A673 (cell line): ENCODE measurements at regions not wholly inside any gene's neighbourhood (a gene's known extent, or its start where the extent isn't known, plus 50 kb on each side); places are given as distances from the start of the nearest gene placed in this dataset.

Experiments used
- BruUV-seq: library from RNA; stranded (reverse); fragments of 400-500 nt; replicated peaks from 2 replicates; lab custom pipeline; 2021; lab: Mats Ljungman, UMichigan
- CTCF ChIA-PET: fragments of 300-600 bp; sonication (Branson Sonifier 250); formaldehyde crosslinking; loops from one replicate; lab custom pipeline; 2022; ENCODE audit warnings: antibody characterized with exemption; lab: Charles Lee
- POLR2A ChIA-PET: fragments of 300-600 bp; sonication (Branson Sonifier 250); formaldehyde crosslinking; loops from one replicate; lab custom pipeline; 2022; ENCODE audit warnings: antibody characterized with exemption; ENCODE audit not compliant: low non-redundant PET; lab: Charles Lee
- DNase-seq: peaks from one replicate; pipeline ENCODE4 v3.0.0-alpha.2; 2015; ENCODE audit warnings: low spot score
- H3K27ac ChIP-seq: fragments of 200-600 bp; sonication (generic); 2 replicates; pipeline ENCODE4 v1.5.1; 2016; ENCODE audit warnings: mixed run types, low read depth, mild to moderate bottlenecking, mixed read lengths, antibody characterized with exemption, low read length; ENCODE audit not compliant: poor library complexity, severe bottlenecking
- H3K27me3 ChIP-seq: fragments of 200-600 bp; sonication (generic); replicated peaks from 2 replicates; pipeline ENCODE4 v1.6.1; 2017; ENCODE audit warnings: mixed run types, low read depth, mild to moderate bottlenecking, mixed read lengths, antibody characterized with exemption, low read length; ENCODE audit not compliant: insufficient read depth, poor library complexity
- H3K36me3 ChIP-seq: fragments of 200-600 bp; sonication (generic); 2 replicates; pipeline ENCODE4 v1.6.1; 2016; ENCODE audit warnings: mixed run types, mild to moderate bottlenecking, mixed read lengths, antibody characterized with exemption, low read length; ENCODE audit not compliant: insufficient read depth, poor library complexity, severe bottlenecking
- H3K4me1 ChIP-seq: fragments of 200-600 bp; sonication (generic); 2 replicates; pipeline ENCODE4 v1.6.1; 2017; ENCODE audit warnings: mixed run types, mild to moderate bottlenecking, mixed read lengths, antibody characterized with exemption, low read length; ENCODE audit not compliant: insufficient read depth, poor library complexity, severe bottlenecking
- H3K4me3 ChIP-seq: fragments of 200-600 bp; sonication (generic); 2 replicates; pipeline ENCODE4 v1.5.1; 2016; ENCODE audit warnings: low read depth, mixed run types, mild to moderate bottlenecking, mixed read lengths, low read length; ENCODE audit not compliant: poor library complexity, severe bottlenecking
- H3K9me3 ChIP-seq: fragments of 200-600 bp; sonication (generic); 2 replicates; pipeline ENCODE4 v1.6.1; 2016; ENCODE audit warnings: mixed run types, low read depth, mild to moderate bottlenecking, mixed read lengths, antibody characterized with exemption, low read length; ENCODE audit not compliant: poor library complexity, severe bottlenecking
- CTCF ChIP-seq: fragments of 300-800, 200-600 bp; sonication (generic); conservative IDR thresholded peaks from 2 replicates; pipeline ENCODE4 v1.5.1; 2017; ENCODE audit warnings: low read depth, mild to moderate bottlenecking, antibody characterized with exemption, low read length, moderate library complexity, mixed read lengths
- EZH2 ChIP-seq: fragments of 200-600 bp; sonication (generic); IDR thresholded peaks from 2 replicates; pipeline ENCODE4 v1.6.1; 2017; ENCODE audit warnings: borderline replicate concordance, low read depth, mild to moderate bottlenecking, mixed read lengths, antibody characterized with exemption, low read length; ENCODE audit not compliant: poor library complexity, severe bottlenecking
- intact Hi-C: fragments of 100-400 bp; cut with micrococcal nuclease; formaldehyde crosslinking; loops from one replicate; pipeline ENCODE4 v1.10.0; 2022; ENCODE audit not compliant: unreplicated experiment

GRCh38 chr3:190252080-190252479, 70.2 kb downstream of the CLDN1 start:
- Histone ChIP-seq H3K4me3 (no peak overlapping the region), H3K9me3 (no peaks in the 10 kb centered on the region), H3K27me3 (no peaks in the 10 kb centered on the region), H3K4me1 (peaks cover 16% of the 10 kb centered on the region), H3K27ac (peak overlapping the region; percentile 32), H3K36me3 (no peaks in the 10 kb centered on the region)
- CTCF ChIA-PET, result no interaction called here
- DNase-seq, result peak; percentile 74
- POLR2A ChIA-PET, result no interaction called here
- intact Hi-C loops, result no loop called here
- no peak for TF ChIP-seq EZH2
- TF ChIP-seq CTCF, result no peak
- BruUV-seq, result no TSS peak

- Histone ChIP-seq H3K9me3 (peaks cover 11% of the 10 kb centered on the region), H3K27me3 (no peaks in the 10 kb centered on the region), H3K4me1 (peaks cover 16% of the 10 kb centered on the region), H3K27ac (no peak overlapping the region), H3K4me3 (no peak overlapping the region), H3K36me3 (no peaks in the 10 kb centered on the region)
- TF ChIP-seq EZH2 (no peak), CTCF (no peak)
- intact Hi-C loops, result no loop called here
- ChIA-PET CTCF (no interaction called here), POLR2A (no interaction called here)
- no peak for DNase-seq
- no TSS peak for BruUV-seq
These were observed 72.8 kb downstream of the CLDN1 start for GRCh38 chr3:190249414-190249813.

GRCh38 chr3:190242147-190242546, 80.1 kb downstream of the CLDN1 start:
- POLR2A ChIA-PET, result no interaction called here
- no TSS peak for BruUV-seq

More at GRCh38 chr3:190242147-190242546, 80.1 kb downstream of the CLDN1 start:
- intact Hi-C loops, result no loop called here
- TF ChIP-seq EZH2 (no peak), CTCF (no peak)
- H3K9me3 ChIP-seq, result peaks cover 22% of the 10 kb centered on the region
- H3K36me3 ChIP-seq, result no peaks in the 10 kb centered on the region
- no peak overlapping the region for H3K4me3 ChIP-seq
- H3K4me1 ChIP-seq, result no peaks in the 10 kb centered on the region
- no peak overlapping the region for H3K27ac ChIP-seq
- no peaks in the 10 kb centered on the region for H3K27me3 ChIP-seq
- DNase-seq, result no peak
- CTCF ChIA-PET, result no interaction called here
